ENCODE measurements at regions not wholly inside any gene's neighbourhood (a gene's known extent, or its start where the extent isn't known, plus 50 kb on each side); places are given as distances from the start of the nearest gene placed in this dataset.
"Not testable (repeated sequence)": the region's sequence is repeated elsewhere in the genome, so short reads cannot be mapped to it uniquely, and the experiment has no call there.

GRCh38 chr3:177688152-177688551 is 490.9 kb upstream of the TBL1XR1 start:
- peaks cover 2% of the 10 kb centered on the region for H3K4me1 Mint-ChIP-seq
- H3K27ac Mint-ChIP-seq = no peak overlapping the region
- H3K36me3 Mint-ChIP-seq = no peaks in the 10 kb centered on the region
- no peaks in the 10 kb centered on the region for H3K27me3 Mint-ChIP-seq
- H3K4me3 Mint-ChIP-seq = no peak overlapping the region
- CTCF ChIA-PET = no interaction called here
- DNase-seq = no peak
- no peaks in the 10 kb centered on the region for H3K9me3 Mint-ChIP-seq

GRCh38 chr3:177689077-177689476 is 491.8 kb upstream of the TBL1XR1 start:
- Mint-ChIP-seq H3K36me3 (no peaks in the 10 kb centered on the region), H3K27me3 (no peaks in the 10 kb centered on the region), H3K4me3 (no peak overlapping the region), H3K9me3 (no peaks in the 10 kb centered on the region), H3K27ac (no peak overlapping the region), H3K4me1 (no peaks in the 10 kb centered on the region)
- no peak for DNase-seq
- CTCF ChIA-PET = no interaction called here

- Mint-ChIP-seq H3K27ac (no peak overlapping the region), H3K4me3 (no peak overlapping the region), H3K36me3 (no peaks in the 10 kb centered on the region), H3K27me3 (no peaks in the 10 kb centered on the region), H3K4me1 (peaks cover 2% of the 10 kb centered on the region), H3K9me3 (no peaks in the 10 kb centered on the region)
- DNase-seq = no peak
- CTCF ChIA-PET = no interaction called here
These were observed 492.6 kb upstream of the TBL1XR1 start for GRCh38 chr3:177689869-177690268.

DNA sequence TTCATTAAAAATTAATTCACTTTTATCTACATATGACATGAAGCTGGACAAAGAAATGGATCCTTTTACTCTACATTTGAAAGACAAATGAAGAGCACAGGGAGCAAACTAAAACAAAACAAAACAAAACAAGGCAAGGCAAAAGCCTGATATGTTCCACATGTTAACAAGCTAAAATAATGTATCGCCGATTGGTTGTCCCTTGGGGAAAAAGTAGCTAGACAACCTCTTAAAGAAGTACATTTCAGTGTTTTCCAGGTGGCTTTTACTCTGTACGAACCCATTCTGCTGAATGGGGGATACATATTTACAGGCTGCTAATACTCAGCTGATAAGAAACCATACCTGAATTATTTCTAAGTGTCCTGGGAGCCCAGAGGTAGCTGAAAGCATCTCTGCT is 493.0 kb upstream of the TBL1XR1 start:
- Mint-ChIP-seq H3K4me3 (no peak overlapping the region), H3K4me1 (peaks cover 2% of the 10 kb centered on the region), H3K36me3 (no peaks in the 10 kb centered on the region), H3K27me3 (no peaks in the 10 kb centered on the region), H3K27ac (no peak overlapping the region), H3K9me3 (no peaks in the 10 kb centered on the region)
- DNase-seq = no peak
- CTCF ChIA-PET = no interaction called here

GRCh38 chr3:177692304-177692975 is 495.2 kb upstream of the TBL1XR1 start:
- Mint-ChIP-seq H3K9me3 (no peaks in the 10 kb centered on the region), H3K4me1 (peaks cover 2% of the 10 kb centered on the region), H3K27ac (no peak overlapping the region), H3K36me3 (no peaks in the 10 kb centered on the region), H3K4me3 (no peak overlapping the region), H3K27me3 (no peaks in the 10 kb centered on the region)
- CTCF ChIA-PET = no interaction called here
- no peak for DNase-seq

DNA sequence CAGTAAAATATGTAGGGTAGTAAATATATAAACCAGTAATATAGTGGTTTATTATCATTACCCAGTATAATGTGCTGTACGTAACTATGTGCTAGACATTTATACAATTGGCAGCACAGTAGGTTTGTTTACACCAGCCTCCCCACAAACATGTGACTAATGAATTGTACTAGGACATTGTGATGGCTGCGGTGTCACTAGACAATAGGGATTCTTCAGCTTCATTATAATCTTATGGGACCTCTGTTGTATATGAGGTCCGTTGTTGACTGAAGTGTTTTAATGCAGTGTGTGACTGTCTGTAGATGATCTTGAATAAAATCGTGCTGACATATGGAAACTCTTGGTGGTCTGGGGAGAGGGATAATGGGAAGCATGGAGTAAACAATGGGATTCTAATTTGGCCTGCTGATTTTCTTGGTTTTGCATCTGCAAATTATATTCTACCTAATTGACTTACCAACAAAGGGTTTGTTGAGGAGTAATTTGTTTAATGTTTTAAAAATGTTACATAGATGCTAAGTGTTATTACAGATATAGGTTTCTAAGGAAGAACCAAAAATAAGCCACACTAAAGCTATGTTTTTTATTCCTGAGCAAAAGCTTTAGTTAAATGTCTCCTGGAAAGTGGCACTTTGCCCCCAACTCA is 496.5 kb upstream of the TBL1XR1 start:
- no peaks in the 10 kb centered on the region for H3K36me3 Mint-ChIP-seq
- no peaks in the 10 kb centered on the region for H3K27me3 Mint-ChIP-seq
- DNase-seq = no peak
- CTCF ChIA-PET = no interaction called here
- H3K9me3 Mint-ChIP-seq = no peaks in the 10 kb centered on the region
- H3K27ac Mint-ChIP-seq = no peak overlapping the region
- H3K4me1 Mint-ChIP-seq = peaks cover 2% of the 10 kb centered on the region
- H3K4me3 Mint-ChIP-seq = no peak overlapping the region

- Mint-ChIP-seq H3K27ac (no peak overlapping the region), H3K36me3 (no peaks in the 10 kb centered on the region), H3K9me3 (no peaks in the 10 kb centered on the region), H3K27me3 (no peaks in the 10 kb centered on the region), H3K4me3 (no peak overlapping the region), H3K4me1 (peaks cover 2% of the 10 kb centered on the region)
- CTCF ChIA-PET = no interaction called here
- DNase-seq = no peak
These were observed 497.0 kb upstream of the TBL1XR1 start for GRCh38 chr3:177694316-177694715.

GRCh38 chr3:177694951-177695350 is 497.7 kb upstream of the TBL1XR1 start:
- no peaks in the 10 kb centered on the region for H3K36me3 Mint-ChIP-seq
- CTCF ChIA-PET = no interaction called here
- H3K27me3 Mint-ChIP-seq = no peaks in the 10 kb centered on the region
- H3K4me1 Mint-ChIP-seq = peaks cover 2% of the 10 kb centered on the region
- no peak overlapping the region for H3K27ac Mint-ChIP-seq
- H3K4me3 Mint-ChIP-seq = no peak overlapping the region
- no peak for DNase-seq
- H3K9me3 Mint-ChIP-seq = no peaks in the 10 kb centered on the region

DNA sequence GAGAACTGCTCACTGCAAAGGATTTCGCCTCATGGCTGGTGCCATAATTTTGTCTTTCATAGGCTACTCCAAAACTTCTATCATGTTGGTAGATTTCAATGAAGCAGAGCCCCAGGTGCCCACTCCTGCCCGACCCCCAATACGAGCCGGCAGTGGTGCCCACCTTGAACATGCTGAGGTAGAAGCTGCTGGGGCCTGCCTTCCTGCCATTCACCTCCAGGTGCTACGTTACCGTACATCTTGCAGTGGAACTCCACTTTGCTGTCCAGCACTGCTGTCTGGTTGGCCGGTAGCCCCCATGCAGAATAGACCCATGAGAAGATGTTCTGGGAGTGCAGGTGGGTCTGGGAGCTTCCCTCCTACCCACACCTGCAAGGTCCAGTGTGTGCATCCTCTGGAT is 502.8 kb upstream of the TBL1XR1 start:
- H3K4me3 Mint-ChIP-seq = no peak overlapping the region
- no peak overlapping the region for H3K27ac Mint-ChIP-seq
- H3K9me3 Mint-ChIP-seq = no peaks in the 10 kb centered on the region
- no peaks in the 10 kb centered on the region for H3K4me1 Mint-ChIP-seq
- CTCF ChIA-PET = no interaction called here
- DNase-seq = no peak
- no peaks in the 10 kb centered on the region for H3K36me3 Mint-ChIP-seq
- H3K27me3 Mint-ChIP-seq = no peaks in the 10 kb centered on the region

DNA sequence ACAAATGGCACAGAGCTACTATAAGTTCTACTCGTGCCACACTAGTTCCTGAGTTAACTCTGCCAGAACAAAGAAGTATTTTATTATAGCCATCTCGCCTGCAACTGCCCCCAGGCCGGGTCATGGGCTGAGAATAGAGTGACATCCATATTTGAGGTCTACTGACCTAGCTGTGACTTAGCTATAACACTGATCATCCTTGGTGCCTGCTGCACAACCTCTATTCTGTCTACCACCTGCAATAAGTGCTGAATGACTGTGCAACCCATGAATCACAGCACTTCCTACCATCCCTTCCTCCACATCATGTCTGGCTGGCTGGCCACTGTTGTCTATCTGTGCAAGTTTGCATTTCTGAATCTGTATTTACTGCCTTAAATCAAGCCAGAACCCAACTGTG is 506.5 kb upstream of the TBL1XR1 start:
- H3K4me1 Mint-ChIP-seq = no peaks in the 10 kb centered on the region
- no peak for DNase-seq
- H3K27me3 Mint-ChIP-seq = no peaks in the 10 kb centered on the region
- CTCF ChIA-PET = interaction anchor here (0.5 kb wide), 1 partner anchor 832 kb away, joined by 3 read pairs; no protein-coding TSS in a partner anchor
- H3K36me3 Mint-ChIP-seq = no peaks in the 10 kb centered on the region
- no peak overlapping the region for H3K27ac Mint-ChIP-seq
- H3K9me3 Mint-ChIP-seq = no peaks in the 10 kb centered on the region
- H3K4me3 Mint-ChIP-seq = no peak overlapping the region

- no peak overlapping the region for H3K4me3 Mint-ChIP-seq
- CTCF ChIA-PET = no interaction called here
- H3K36me3 Mint-ChIP-seq = no peaks in the 10 kb centered on the region
- H3K27ac Mint-ChIP-seq = no peak overlapping the region
- no peaks in the 10 kb centered on the region for H3K27me3 Mint-ChIP-seq
- no peaks in the 10 kb centered on the region for H3K4me1 Mint-ChIP-seq
- DNase-seq = no peak
- H3K9me3 Mint-ChIP-seq = no peaks in the 10 kb centered on the region
These were observed 508.9 kb upstream of the TBL1XR1 start for GRCh38 chr3:177705976-177706823.

GRCh38 chr3:177709470-177709869 is 512.2 kb upstream of the TBL1XR1 start:
- H3K4me1 Mint-ChIP-seq, H3K9me3 Mint-ChIP-seq, H3K27ac Mint-ChIP-seq, CTCF ChIA-PET, H3K4me3 Mint-ChIP-seq, DNase-seq, H3K27me3 Mint-ChIP-seq, H3K36me3 Mint-ChIP-seq: not testable (repeated sequence)

DNA sequence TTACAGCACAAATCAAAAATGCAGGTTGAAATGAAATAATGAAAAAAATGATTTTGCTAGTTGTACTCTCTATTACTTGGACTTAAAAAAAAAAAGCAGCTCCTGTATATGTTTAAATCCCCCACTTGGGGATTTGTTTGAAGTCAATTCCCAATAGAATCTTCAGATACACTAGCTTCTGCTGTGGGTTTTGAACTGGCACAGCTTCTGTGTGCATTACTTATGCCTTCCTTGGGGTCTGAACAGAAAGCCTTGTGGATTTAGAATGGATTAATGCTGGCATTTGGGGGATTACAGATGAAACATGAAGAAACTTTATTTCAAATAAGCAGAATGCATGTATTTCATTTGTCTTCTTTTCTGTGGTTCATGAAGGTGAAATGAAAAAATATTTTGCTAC is 513.2 kb upstream of the TBL1XR1 start:
- no peaks in the 10 kb centered on the region for H3K4me1 Mint-ChIP-seq
- no peaks in the 10 kb centered on the region for H3K27me3 Mint-ChIP-seq
- CTCF ChIA-PET = no interaction called here
- H3K36me3 Mint-ChIP-seq = no peaks in the 10 kb centered on the region
- no peak for DNase-seq
- no peaks in the 10 kb centered on the region for H3K9me3 Mint-ChIP-seq
- no peak overlapping the region for H3K4me3 Mint-ChIP-seq
- no peak overlapping the region for H3K27ac Mint-ChIP-seq

- no peaks in the 10 kb centered on the region for H3K4me1 Mint-ChIP-seq
- no peaks in the 10 kb centered on the region for H3K27me3 Mint-ChIP-seq
- no peak overlapping the region for H3K4me3 Mint-ChIP-seq
- DNase-seq = no peak
- no peaks in the 10 kb centered on the region for H3K9me3 Mint-ChIP-seq
- H3K27ac Mint-ChIP-seq = no peak overlapping the region
- CTCF ChIA-PET = no interaction called here
- no peaks in the 10 kb centered on the region for H3K36me3 Mint-ChIP-seq
These were observed 514.4 kb upstream of the TBL1XR1 start for GRCh38 chr3:177711637-177712036.
